ENCODE measurements at regions not wholly inside any gene's neighbourhood (a gene's known extent, or its start where the extent isn't known, plus 50 kb on each side); places are given as distances from the start of the nearest gene placed in this dataset.

DNA sequence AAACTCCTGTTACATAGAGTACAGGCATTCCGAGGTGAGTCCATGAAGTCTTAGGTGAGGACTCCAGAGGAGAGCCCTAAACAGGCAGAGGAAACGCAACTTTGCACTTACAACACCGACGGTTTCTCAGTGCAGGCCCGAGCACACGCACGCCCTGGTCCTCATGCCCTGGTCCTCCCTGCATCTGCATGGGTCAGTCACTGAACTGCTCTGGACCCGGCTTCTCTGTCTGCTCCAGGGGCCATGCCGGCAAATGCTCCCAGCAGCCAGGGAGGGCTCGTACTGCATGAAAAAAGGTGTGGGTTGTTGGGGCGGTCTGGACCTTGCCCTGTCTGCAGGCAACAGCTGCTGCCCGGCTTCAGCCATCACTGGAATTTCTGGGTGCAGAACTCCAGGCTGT, 317.3 kb upstream of the SHH start:
- TF ChIP-seq FOXM1 (IDR thresholded peaks at IDR 0.05; ENCODE audit: borderline replicate concordance) (no peak), HDGF (IDR thresholded peaks at IDR 0.05; ENCODE audit: borderline replicate concordance) (no peak)
- ChIA-PET CTCF (no interaction called here), POLR2A (no interaction called here)
- DNase-seq (ENCODE audit: extremely low spot score) = no peak

DNA sequence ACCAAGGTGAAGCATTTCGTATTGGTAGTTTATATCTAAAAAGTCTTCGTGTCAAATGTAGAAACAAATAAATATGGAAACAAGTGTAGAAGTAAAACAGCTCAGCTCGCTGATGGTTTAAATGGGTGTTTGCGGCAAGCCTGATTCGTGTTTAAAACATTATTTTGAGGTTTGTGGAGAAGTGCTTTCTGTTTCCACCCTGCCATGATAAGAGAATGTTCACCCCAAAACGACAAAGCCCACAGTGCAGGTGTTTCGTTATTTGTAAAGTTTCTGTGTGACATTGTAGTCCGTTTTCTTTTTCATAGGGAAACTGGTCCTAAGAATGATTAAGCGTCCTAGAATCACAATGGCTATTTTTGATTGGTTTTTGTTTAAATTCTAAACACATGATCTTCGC, 316.2 kb upstream of the SHH start:
- ChIA-PET CTCF (no interaction called here), POLR2A (no interaction called here)
- TF ChIP-seq FOXK2 (IDR thresholded peaks at IDR 0.05) (no peak), FOXM1 (IDR thresholded peaks at IDR 0.05; ENCODE audit: borderline replicate concordance) (no peak), TARDBP (IDR thresholded peaks at IDR 0.05) (no peak), ARNT (IDR thresholded peaks at IDR 0.05) (no peak), ELF4 (IDR thresholded peaks at IDR 0.05) (no peak), SUZ12 (IDR thresholded peaks at IDR 0.05) (no peak)
- TF ChIP-seq, protein P1, sequence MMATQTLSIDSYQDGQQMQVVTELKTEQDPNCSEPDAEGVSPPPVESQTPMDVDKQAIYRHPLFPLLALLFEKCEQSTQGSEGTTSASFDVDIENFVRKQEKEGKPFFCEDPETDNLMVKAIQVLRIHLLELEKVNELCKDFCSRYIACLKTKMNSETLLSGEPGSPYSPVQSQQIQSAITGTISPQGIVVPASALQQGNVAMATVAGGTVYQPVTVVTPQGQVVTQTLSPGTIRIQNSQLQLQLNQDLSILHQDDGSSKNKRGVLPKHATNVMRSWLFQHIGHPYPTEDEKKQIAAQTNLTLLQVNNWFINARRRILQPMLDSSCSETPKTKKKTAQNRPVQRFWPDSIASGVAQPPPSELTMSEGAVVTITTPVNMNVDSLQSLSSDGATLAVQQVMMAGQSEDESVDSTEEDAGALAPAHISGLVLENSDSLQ (IDR thresholded peaks at IDR 0.05) = no peak
- DNase-seq (ENCODE audit: extremely low spot score) = no peak

DNA sequence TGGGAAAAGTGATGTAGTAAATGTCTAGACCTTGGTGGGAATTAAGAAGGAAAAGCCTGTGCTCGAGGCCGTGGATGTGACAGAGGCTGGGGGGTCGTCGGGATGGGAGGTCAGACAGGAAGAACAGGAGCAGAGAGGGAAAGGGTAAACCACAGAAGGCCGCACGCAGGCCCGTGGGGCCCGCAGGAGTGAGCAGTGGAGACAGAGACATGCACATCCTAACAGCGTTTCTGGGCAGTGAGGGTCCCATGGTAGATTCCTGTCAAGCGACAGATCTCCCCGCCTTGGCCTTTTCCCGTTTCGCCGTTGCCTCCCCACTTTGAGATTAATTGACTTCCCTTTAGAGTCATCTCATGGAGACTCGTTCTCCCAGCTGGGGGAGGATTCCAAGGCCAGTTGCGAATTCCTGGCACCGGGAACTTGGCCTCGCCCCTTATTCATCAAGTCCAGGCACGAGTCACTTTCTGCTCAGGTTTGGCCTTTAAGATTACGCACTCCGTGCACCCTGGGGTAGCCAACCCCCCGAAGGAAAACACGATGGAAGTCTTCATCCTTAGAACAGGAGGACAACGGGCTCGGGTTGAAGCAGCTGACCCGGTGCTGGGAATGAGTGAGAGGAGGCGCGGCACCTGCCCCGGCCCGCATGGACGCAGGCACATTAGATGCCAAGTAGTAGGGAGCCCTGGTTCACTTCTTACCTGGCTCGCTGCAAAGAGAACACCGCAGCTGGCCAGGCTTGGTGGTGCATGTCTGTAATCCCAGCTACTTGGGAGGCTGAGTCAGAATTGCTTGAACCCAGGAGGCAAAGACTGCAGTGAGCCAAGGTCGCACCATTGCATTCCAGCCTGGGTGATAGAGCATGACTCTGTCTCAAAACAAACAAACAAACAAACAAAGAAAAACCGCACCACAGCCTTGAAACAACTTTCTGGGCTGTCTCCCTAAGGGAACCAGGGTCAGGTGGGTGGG, 315.2 kb upstream of the SHH start:
- CTCF ChIA-PET = no interaction called here
- TF ChIP-seq, protein P1 (IDR thresholded peaks at IDR 0.05) = no peak
- TF ChIP-seq ARNT (IDR thresholded peaks at IDR 0.05) (no peak), NFRKB (IDR thresholded peaks at IDR 0.05) (no peak), SUZ12 (IDR thresholded peaks at IDR 0.05) (no peak), LEF1 (IDR thresholded peaks at IDR 0.05; ENCODE audit: borderline replicate concordance) (no peak), FOXK2 (IDR thresholded peaks at IDR 0.05) (no peak), FOXA1 (IDR thresholded peaks at IDR 0.05) (no peak), FOXM1 (IDR thresholded peaks at IDR 0.05; ENCODE audit: borderline replicate concordance) (no peak), TARDBP (IDR thresholded peaks at IDR 0.05) (no peak), SP1 (IDR thresholded peaks at IDR 0.05) (no peak), ELF4 (IDR thresholded peaks at IDR 0.05) (no peak), BHLHE40 (IDR thresholded peaks at IDR 0.05; ENCODE audit: borderline replicate concordance) (no peak), CTBP1 (IDR thresholded peaks at IDR 0.05; ENCODE audit: borderline replicate concordance) (no peak), L3MBTL2 (conservative IDR thresholded peaks at IDR 0.05) (no peak), ZNF384 (IDR thresholded peaks at IDR 0.05) (no peak), HDGF (IDR thresholded peaks at IDR 0.05; ENCODE audit: borderline replicate concordance) (no peak)
- POLR2A ChIA-PET = no interaction called here
- DNase-seq (ENCODE audit: extremely low spot score) = no peak

DNA sequence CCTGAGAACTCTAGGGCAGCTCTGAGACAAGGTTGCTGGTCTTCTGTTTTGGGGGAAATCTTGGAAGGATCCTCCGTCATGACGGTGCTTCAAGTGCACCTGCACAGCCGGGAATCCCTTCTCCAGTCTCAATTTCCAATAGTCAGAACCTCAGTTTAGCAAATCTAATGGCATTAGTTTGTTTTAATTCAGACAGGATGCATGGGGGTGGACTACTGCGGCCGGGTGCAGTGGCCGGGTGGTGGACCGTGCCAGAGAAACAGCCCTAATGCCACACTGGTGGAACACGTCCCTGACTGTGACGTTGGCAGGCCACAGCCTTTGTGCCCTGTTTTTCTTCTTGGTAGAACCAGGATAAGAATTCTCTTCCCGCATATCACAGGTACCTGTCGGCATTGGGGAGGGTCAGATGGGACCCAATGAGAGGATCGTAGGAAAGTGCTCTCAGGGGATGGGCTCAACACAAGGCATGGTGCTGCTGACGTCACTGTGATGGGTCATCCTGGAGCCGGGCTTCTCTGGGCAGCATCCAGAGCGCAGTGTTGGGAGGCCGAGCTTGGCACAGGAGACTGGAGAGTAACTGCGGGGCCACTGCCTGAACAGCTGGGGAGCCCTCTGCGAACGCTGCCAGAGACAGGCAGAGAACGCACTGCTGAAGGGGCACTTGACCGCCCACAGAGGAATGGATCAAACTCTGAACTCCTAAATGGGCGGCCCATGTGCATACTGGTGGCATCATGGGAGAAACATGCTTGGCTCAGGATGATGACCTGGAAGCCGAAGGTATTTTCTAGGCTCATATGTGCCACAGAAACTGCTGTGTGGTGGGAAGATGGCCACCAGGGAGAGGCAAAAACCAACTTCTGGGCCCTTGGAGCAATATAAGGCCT, 313.8 kb upstream of the SHH start:
- CTCF ChIA-PET = no interaction called here
- no peak for DNase-seq (ENCODE audit: extremely low spot score)
- POLR2A ChIA-PET = no interaction called here
- TF ChIP-seq ARNT (IDR thresholded peaks at IDR 0.05) (no peak), HDGF (IDR thresholded peaks at IDR 0.05; ENCODE audit: borderline replicate concordance) (no peak)

DNA sequence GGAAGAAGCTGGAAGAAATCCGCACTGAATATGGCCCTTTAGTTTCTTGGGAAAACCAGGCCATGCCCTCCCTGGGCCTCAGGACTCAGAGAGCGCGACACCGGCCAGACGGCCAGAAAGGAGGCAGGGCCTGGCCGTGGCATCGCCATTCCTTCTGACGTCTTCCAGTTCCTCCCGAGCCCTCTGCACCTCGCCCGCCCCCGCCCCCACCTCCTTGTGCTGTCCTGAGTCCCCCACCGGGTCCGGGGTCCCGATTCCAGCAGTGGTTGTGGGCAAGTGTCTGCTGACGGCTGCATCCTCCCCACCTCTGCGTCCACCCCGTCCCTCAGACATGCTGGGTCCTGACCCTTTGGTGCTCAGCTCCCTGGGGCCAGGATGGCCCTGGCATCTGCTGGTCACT, 312.1 kb upstream of the SHH start:
- TF ChIP-seq TARDBP (IDR thresholded peaks at IDR 0.05) (no peak), ARNT (IDR thresholded peaks at IDR 0.05) (no peak), NFRKB (IDR thresholded peaks at IDR 0.05) (no peak)
- DNase-seq (ENCODE audit: extremely low spot score) = no peak
- CTCF ChIA-PET = no interaction called here
- POLR2A ChIA-PET = no interaction called here

DNA sequence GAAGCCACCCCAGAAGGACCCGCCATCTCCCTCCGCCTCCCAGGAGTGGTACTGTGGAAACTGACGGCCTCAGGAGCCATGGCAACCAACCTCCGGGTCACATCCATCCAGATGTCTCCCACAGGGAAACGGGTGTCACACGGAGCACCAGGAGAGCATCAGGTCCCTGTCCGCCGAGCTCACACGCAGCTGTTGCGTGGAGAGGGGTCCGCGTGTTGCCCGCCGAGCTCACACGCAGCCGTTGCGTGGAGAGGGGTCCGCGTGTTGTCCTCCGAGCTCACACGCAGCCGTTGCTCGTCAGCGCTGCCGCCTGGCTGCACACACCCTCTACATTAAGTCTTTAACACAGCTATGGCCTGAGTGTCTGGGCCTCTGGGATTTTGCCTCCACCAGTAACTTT, 311.1 kb upstream of the SHH start:
- TF ChIP-seq ARNT (IDR thresholded peaks at IDR 0.05) = no peak
- no peak for TF ChIP-seq FOXK2 (IDR thresholded peaks at IDR 0.05)
- TF ChIP-seq ELF4 (IDR thresholded peaks at IDR 0.05) = no peak
- TF ChIP-seq BHLHE40 (IDR thresholded peaks at IDR 0.05; ENCODE audit: borderline replicate concordance) = no peak
- ChIA-PET CTCF (no interaction called here), POLR2A (no interaction called here)

DNA sequence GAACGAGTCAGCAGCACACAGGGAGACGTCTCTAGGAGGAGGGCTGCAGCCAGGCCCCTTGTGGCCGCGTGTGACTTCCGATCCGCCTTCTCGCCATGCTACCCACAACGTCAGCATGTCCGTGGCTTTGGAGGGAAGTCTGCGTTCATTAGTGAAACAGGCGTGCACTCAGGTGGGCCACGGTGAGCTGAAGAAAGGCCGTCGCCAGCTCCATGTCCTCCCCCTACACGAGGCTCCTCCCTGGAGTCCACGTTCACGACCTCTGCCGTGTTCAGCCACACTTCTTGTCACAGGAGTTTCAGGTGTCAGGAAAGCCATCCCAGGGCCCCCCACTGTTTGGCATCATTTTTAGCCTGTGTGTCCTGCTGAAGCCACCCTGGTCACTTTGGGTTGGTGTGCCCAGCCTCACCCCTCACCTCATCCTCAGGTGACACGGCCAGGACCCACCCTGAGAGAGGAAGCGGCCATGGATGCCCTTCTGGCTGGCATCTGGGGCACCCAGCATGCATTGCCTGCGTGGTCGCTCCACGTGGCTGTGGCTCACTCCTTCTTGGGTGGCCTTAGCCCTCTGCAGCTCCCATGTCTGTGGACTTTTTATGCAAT, 310.6 kb upstream of the SHH start:
- no peak for DNase-seq (ENCODE audit: extremely low spot score)
- ChIA-PET POLR2A (no interaction called here), CTCF (no interaction called here)
- TF ChIP-seq FOXM1 (IDR thresholded peaks at IDR 0.05; ENCODE audit: borderline replicate concordance) = no peak
- no peak for TF ChIP-seq NFRKB (IDR thresholded peaks at IDR 0.05)
- no peak for TF ChIP-seq SUZ12 (IDR thresholded peaks at IDR 0.05)
- TF ChIP-seq SP1 (IDR thresholded peaks at IDR 0.05) = no peak
- no peak for TF ChIP-seq FOXA1 (IDR thresholded peaks at IDR 0.05)
- no peak for TF ChIP-seq HDGF (IDR thresholded peaks at IDR 0.05; ENCODE audit: borderline replicate concordance)
- no peak for TF ChIP-seq ZNF384 (IDR thresholded peaks at IDR 0.05)
- no peak for TF ChIP-seq BHLHE40 (IDR thresholded peaks at IDR 0.05; ENCODE audit: borderline replicate concordance)
- TF ChIP-seq ARNT (IDR thresholded peaks at IDR 0.05) = no peak
- TF ChIP-seq TARDBP (IDR thresholded peaks at IDR 0.05) = no peak
- TF ChIP-seq CTBP1 (IDR thresholded peaks at IDR 0.05; ENCODE audit: borderline replicate concordance) = no peak
- TF ChIP-seq ELF4 (IDR thresholded peaks at IDR 0.05) = no peak
- TF ChIP-seq FOXK2 (IDR thresholded peaks at IDR 0.05) = no peak

More for the DNA sequence above, 311.1 kb upstream of the SHH start:
- DNase-seq (ENCODE audit: extremely low spot score) = no peak
